SK-N-SH (cell line): ENCODE measurements at regions not wholly inside any gene's neighbourhood (a gene's known extent, or its start where the extent isn't known, plus 50 kb on each side); places are given as distances from the start of the nearest gene placed in this dataset.
A peak's percentile ranks its signal among the peaks of the same experiment; 100 is the strongest.

ENCODE experiments used
- CTCF ChIA-PET: fragments of 300-600, 350-600 bp; formaldehyde crosslinking; extraction: SDS; loops from one replicate; lab custom pipeline; 2021; lab: Yijun Ruan, JAX
- POLR2A ChIA-PET: fragments of 350-600 bp; sonication (Branson Sonifier 250); formaldehyde crosslinking; extraction: SDS; loops from one replicate; lab custom pipeline; 2020; ENCODE audit warnings: antibody characterized with exemption, inconsistent platforms; lab: Yijun Ruan, JAX
- DNase-seq: peaks from one replicate; pipeline ENCODE4 v3.0.0; 2012
- H2AFZ ChIP-seq: fragments of 200-600 bp; sonication (generic); 2 replicates; pipeline ENCODE4 v1.8.1; 2016; ENCODE audit warnings: antibody characterized with exemption, mild to moderate bottlenecking, low read depth
- H3F3A ChIP-seq: fragments of 200-600 bp; sonication (generic); replicated peaks from 2 replicates; pipeline ENCODE3; 2016; ENCODE audit warnings: antibody characterized with exemption, mild to moderate bottlenecking; ENCODE audit not compliant: insufficient read depth
- H3K27ac ChIP-seq, 2 experiments: fragments of 200-500 bp in 1 of 2; fragments of 200-600 bp in 1 of 2; sonication (Bioruptor generic) in 1 of 2; sonication (generic), shearing (Covaris generic) in 1 of 2; 2 replicates each; pipeline versions ENCODE4 v1.5.1 to v1.6.1; 2014 to 2016; ENCODE audit warnings: low read depth in 2 of 2, inconsistent platforms in 1 of 2, low read length in 1 of 2, mild to moderate bottlenecking in 1 of 2, mixed read lengths in 1 of 2
- H3K27me3 ChIP-seq: fragments of 200-600 bp; sonication (generic), shearing (Covaris generic); 2 replicates; pipeline ENCODE4 v1.6.1; 2016; ENCODE audit warnings: mixed run types; ENCODE audit not compliant: insufficient read depth
- H3K36me3 ChIP-seq, 2 experiments: fragments of 200-500 bp in 1 of 2; fragments of 200-600 bp in 1 of 2; sonication (Bioruptor generic) in 1 of 2; sonication (generic) in 1 of 2; replicated peaks in 1 of 2; 2 replicates each; pipeline versions ENCODE3 to v1.5.1; 2014 to 2016; ENCODE audit warnings: low read length in 1 of 2, mild to moderate bottlenecking in 1 of 2; ENCODE audit not compliant: insufficient read depth in 2 of 2, control insufficient read depth in 1 of 2
- H3K4me1 ChIP-seq, 2 experiments: fragments of 200-500 bp in 1 of 2; fragments of 200-600 bp in 1 of 2; sonication (Bioruptor generic) in 1 of 2; sonication (generic), shearing (Covaris generic) in 1 of 2; 2 replicates each; pipeline versions ENCODE4 v1.5.1 to v1.6.1; 2014 to 2016; ENCODE audit warnings: low read depth in 1 of 2, low read length in 1 of 2, mixed run types in 1 of 2; ENCODE audit not compliant: insufficient read depth in 2 of 2, control insufficient read depth in 1 of 2
- H3K4me2 ChIP-seq: fragments of 200-600 bp; sonication (generic), shearing (Covaris generic); 2 replicates; pipeline ENCODE4 v1.6.1; 2017; ENCODE audit warnings: mixed run types
- H3K4me3 ChIP-seq, 2 experiments: fragments of 200-500 bp in 1 of 2; fragments of 200-600 bp in 1 of 2; sonication (Bioruptor generic) in 1 of 2; sonication (generic), shearing (Covaris generic) in 1 of 2; 2 replicates each; pipeline versions ENCODE4 v1.5.1 to v1.8.1; 2014 to 2016; ENCODE audit warnings: low read depth in 2 of 2, inconsistent platforms in 1 of 2, low read length in 1 of 2, mild to moderate bottlenecking in 1 of 2, mixed read lengths in 1 of 2, moderate library complexity in 1 of 2
- H3K79me2 ChIP-seq: fragments of 200-600 bp; sonication (generic); 2 replicates; pipeline ENCODE4 v1.8.1; 2017; ENCODE audit warnings: mild to moderate bottlenecking; ENCODE audit not compliant: insufficient read depth
- H3K9ac ChIP-seq: fragments of 200-600 bp; sonication (generic); 2 replicates; pipeline ENCODE4 v1.6.1; 2017; ENCODE audit warnings: mixed run types
- H3K9me2 ChIP-seq: fragments of 200-600 bp; sonication (generic); 2 replicates; pipeline ENCODE4 v1.6.1; 2017; ENCODE audit warnings: mixed run types
- H3K9me3 ChIP-seq: fragments of 200-600 bp; sonication (generic); 2 replicates; pipeline ENCODE4 v1.6.1; 2017; ENCODE audit warnings: mixed run types, mild to moderate bottlenecking, moderate library complexity
- H4K20me1 ChIP-seq: fragments of 200-600 bp; sonication (generic); 2 replicates; pipeline ENCODE4 v1.6.1; 2017; ENCODE audit warnings: mild to moderate bottlenecking, mixed run types; ENCODE audit not compliant: insufficient read depth
- ELF1 ChIP-seq: IDR thresholded peaks from 2 replicates; pipeline ENCODE4 v1.4.0; 2012
- EZH2phosphoT487 ChIP-seq: fragments of 200-600 bp; sonication (generic); IDR thresholded peaks from 2 replicates; pipeline ENCODE4 v1.6.1; 2017; ENCODE audit warnings: low read depth, mixed run types, mild to moderate bottlenecking, antibody characterized with exemption, moderate library complexity, borderline replicate concordance
- GABPA ChIP-seq: IDR thresholded peaks from 2 replicates; pipeline ENCODE4 v1.4.0; 2012; ENCODE audit warnings: low read depth, mild to moderate bottlenecking
- GATA2 ChIP-seq: sonication (generic); formaldehyde crosslinking; IDR thresholded peaks from 2 replicates; pipeline ENCODE4 v1.5.0; 2020; ENCODE audit warnings: mild to moderate bottlenecking, missing genetic modification reagents
- JUND ChIP-seq: IDR thresholded peaks from 2 replicates; pipeline ENCODE4 v1.4.0; 2012
- MEF2A ChIP-seq: IDR thresholded peaks from 2 replicates; pipeline ENCODE4 v1.4.0; 2012; ENCODE audit warnings: low read depth, borderline replicate concordance
- POLR2AphosphoS5 ChIP-seq: IDR thresholded peaks from 2 replicates; pipeline ENCODE4 v1.6.1; 2012; ENCODE audit warnings: low read depth, low read length
- RXRA ChIP-seq: IDR thresholded peaks from 2 replicates; pipeline ENCODE4 v1.4.0; 2012; ENCODE audit warnings: low read depth, mild to moderate bottlenecking, borderline replicate concordance
- SIN3A ChIP-seq: IDR thresholded peaks from 2 replicates; pipeline ENCODE4 v1.6.1; 2012; ENCODE audit warnings: low read depth, mild to moderate bottlenecking, low read length, moderate library complexity, borderline replicate concordance
- TAF1 ChIP-seq: IDR thresholded peaks from 2 replicates; pipeline ENCODE4 v1.6.1; 2012; ENCODE audit warnings: low read depth, mild to moderate bottlenecking, low read length, moderate library complexity, borderline replicate concordance
- TCF12 ChIP-seq: IDR thresholded peaks from 2 replicates; pipeline ENCODE4 v1.4.0; 2012
- TEAD4 ChIP-seq: IDR thresholded peaks from 2 replicates; pipeline ENCODE4 v1.4.0; 2012; ENCODE audit warnings: mild to moderate bottlenecking, borderline replicate concordance; ENCODE audit not compliant: insufficient read depth
- WGBS: methylation state at CpG from one replicate; pipeline ENCODE4 v1.1.6; 2017; ENCODE audit warnings: low lambda C conversion rate; 5-methylcytosine and 5-hydroxymethylcytosine counted together
- TF ChIP-seq, protein P1 (sequence below): IDR thresholded peaks from 2 replicates; pipeline ENCODE4; 2012
- TF ChIP-seq, protein P2 (sequence below): fragments of 200-600 bp; sonication (generic); IDR thresholded peaks from 2 replicates; pipeline ENCODE4 v1.6.1; 2017; ENCODE audit warnings: antibody characterized with exemption, mild to moderate bottlenecking, moderate library complexity
- TF ChIP-seq, protein P3 (sequence below): IDR thresholded peaks from 2 replicates; pipeline ENCODE4 v1.4.0; 2012; ENCODE audit warnings: low read depth, borderline replicate concordance

DNA sequence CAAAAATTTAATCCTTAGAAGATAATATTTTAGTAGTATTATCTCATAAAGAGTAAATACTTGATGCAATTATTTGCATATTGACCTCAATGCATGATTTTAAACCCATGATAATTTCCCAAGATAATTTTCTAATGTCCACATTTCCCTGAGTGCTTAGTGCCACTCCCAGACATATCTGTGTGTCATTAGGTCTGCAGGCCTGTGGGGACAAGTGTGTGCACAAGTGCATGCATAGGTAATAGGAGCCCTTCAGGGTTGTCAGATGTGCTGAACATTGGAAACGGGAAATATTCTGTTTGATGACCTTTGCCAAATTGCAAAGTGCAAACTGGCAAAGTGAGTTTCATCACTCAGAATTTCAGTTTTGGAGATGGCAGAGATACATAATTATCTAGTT lies 369.9 kb downstream of the KLF5 start:
- H3K27ac ChIP-seq = peak overlapping the region in 1 of 2 experiments; percentile 22; a peak in 1 of 4 replicates
- no peaks in the 10 kb centered on the region for H3K9me2 ChIP-seq
- H4K20me1 ChIP-seq = no peaks in the 10 kb centered on the region
- H3K79me2 ChIP-seq = no peaks in the 10 kb centered on the region
- peaks cover 0 to 5% of the 10 kb centered on the region in 2 experiments; a peak in 1 of 4 replicates for H3K4me1 ChIP-seq
- no peaks in the 10 kb centered on the region for H3K9me3 ChIP-seq
- ChIA-PET POLR2A (no interaction called here), CTCF (no interaction called here)
- H3K4me3 ChIP-seq = no peak overlapping the region
- TF ChIP-seq TAF1 (no peak), TCF12 (no peak), RXRA (no peak), POLR2AphosphoS5 (no peak), ELF1 (no peak)
- TF ChIP-seq, protein P1, sequence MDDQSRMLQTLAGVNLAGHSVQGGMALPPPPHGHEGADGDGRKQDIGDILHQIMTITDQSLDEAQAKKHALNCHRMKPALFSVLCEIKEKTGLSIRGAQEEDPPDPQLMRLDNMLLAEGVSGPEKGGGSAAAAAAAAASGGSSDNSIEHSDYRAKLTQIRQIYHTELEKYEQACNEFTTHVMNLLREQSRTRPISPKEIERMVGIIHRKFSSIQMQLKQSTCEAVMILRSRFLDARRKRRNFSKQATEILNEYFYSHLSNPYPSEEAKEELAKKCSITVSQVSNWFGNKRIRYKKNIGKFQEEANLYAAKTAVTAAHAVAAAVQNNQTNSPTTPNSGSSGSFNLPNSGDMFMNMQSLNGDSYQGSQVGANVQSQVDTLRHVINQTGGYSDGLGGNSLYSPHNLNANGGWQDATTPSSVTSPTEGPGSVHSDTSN = no peak
- TF ChIP-seq, protein P2, sequence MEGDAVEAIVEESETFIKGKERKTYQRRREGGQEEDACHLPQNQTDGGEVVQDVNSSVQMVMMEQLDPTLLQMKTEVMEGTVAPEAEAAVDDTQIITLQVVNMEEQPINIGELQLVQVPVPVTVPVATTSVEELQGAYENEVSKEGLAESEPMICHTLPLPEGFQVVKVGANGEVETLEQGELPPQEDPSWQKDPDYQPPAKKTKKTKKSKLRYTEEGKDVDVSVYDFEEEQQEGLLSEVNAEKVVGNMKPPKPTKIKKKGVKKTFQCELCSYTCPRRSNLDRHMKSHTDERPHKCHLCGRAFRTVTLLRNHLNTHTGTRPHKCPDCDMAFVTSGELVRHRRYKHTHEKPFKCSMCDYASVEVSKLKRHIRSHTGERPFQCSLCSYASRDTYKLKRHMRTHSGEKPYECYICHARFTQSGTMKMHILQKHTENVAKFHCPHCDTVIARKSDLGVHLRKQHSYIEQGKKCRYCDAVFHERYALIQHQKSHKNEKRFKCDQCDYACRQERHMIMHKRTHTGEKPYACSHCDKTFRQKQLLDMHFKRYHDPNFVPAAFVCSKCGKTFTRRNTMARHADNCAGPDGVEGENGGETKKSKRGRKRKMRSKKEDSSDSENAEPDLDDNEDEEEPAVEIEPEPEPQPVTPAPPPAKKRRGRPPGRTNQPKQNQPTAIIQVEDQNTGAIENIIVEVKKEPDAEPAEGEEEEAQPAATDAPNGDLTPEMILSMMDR = no peak
- TF ChIP-seq, protein P3, sequence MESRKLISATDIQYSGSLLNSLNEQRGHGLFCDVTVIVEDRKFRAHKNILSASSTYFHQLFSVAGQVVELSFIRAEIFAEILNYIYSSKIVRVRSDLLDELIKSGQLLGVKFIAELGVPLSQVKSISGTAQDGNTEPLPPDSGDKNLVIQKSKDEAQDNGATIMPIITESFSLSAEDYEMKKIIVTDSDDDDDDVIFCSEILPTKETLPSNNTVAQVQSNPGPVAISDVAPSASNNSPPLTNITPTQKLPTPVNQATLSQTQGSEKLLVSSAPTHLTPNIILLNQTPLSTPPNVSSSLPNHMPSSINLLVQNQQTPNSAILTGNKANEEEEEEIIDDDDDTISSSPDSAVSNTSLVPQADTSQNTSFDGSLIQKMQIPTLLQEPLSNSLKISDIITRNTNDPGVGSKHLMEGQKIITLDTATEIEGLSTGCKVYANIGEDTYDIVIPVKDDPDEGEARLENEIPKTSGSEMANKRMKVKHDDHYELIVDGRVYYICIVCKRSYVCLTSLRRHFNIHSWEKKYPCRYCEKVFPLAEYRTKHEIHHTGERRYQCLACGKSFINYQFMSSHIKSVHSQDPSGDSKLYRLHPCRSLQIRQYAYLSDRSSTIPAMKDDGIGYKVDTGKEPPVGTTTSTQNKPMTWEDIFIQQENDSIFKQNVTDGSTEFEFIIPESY = no peak
- H3K9ac ChIP-seq = no peak overlapping the region
- no peak for DNase-seq
- H3K36me3 ChIP-seq = no peaks in the 10 kb centered on the region
- H3K27me3 ChIP-seq = no peaks in the 10 kb centered on the region
- 71% methylated on average over 1 of the region's 1 CpG for WGBS
- H2AFZ ChIP-seq = no peak overlapping the region
- no peaks in the 10 kb centered on the region for H3F3A ChIP-seq
- H3K4me2 ChIP-seq = no peak overlapping the region

DNA sequence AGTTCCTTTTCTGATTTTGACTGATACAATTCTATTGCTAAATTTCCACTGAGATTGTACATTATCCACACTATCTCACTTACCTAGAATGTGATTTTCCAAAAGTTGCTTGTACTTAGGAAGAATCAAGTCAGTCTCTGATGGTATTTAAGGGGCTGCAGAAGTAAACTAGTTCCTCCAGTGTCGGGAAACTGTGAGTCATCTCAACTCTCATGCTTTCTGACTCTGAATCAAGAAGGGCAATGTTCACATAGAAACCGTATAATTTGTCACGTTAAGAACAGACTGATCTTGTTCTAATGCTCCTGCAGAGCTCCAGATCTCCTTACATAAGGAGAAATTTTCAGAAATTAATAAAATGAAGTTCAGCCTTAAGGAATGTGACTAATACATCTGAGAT lies 369.3 kb downstream of the KLF5 start:
- Histone ChIP-seq H3K27me3 (no peaks in the 10 kb centered on the region), H4K20me1 (no peaks in the 10 kb centered on the region), H3K27ac (peak overlapping the region in 1 of 2 experiments; percentile 22; a peak in 1 of 4 replicates), H3F3A (no peaks in the 10 kb centered on the region), H3K4me3 (no peak overlapping the region), H3K9ac (no peak overlapping the region), H3K9me2 (no peaks in the 10 kb centered on the region), H3K4me2 (no peak overlapping the region), H3K4me1 (peaks cover 0 to 5% of the 10 kb centered on the region in 2 experiments; a peak in 1 of 4 replicates), H2AFZ (no peak overlapping the region), H3K79me2 (no peaks in the 10 kb centered on the region), H3K36me3 (no peaks in the 10 kb centered on the region)
- CTCF ChIA-PET = no interaction called here
- 41% methylated on average over 3 of the region's 3 CpGs for WGBS
- POLR2A ChIA-PET = no interaction called here
- DNase-seq = no peak
- TF ChIP-seq JUND (no peak), EZH2phosphoT487 (no peak), GATA2 (CRISPR knock-in tag) (no peak), RXRA (no peak), MEF2A (no peak), TEAD4 (no peak), GABPA (no peak), SIN3A (no peak)
- TF ChIP-seq, all 33 proteins: peak for 0
- no peaks in the 10 kb centered on the region for H3K9me3 ChIP-seq
